ENCODE measurements at regions not wholly inside any gene's neighbourhood (a gene's known extent, or its start where the extent isn't known, plus 50 kb on each side); places are given as distances from the start of the nearest gene placed in this dataset.

GRCh38 chr13:30827578-30827925 lies 78.5 kb upstream of the MEDAG start:
- no peak for TF ChIP-seq CTCF (IDR thresholded peaks at IDR 0.05; ENCODE audit: borderline replicate concordance, extremely low read depth, low read length, poor library complexity, severe bottlenecking)
- no peak for TF ChIP-seq EZH2 (IDR thresholded peaks at IDR 0.05; ENCODE audit: borderline replicate concordance, low read depth, low read length, severe bottlenecking)
